Prostate gland (tissue), 2 donors: ENCODE measurements at regions not wholly inside any gene's neighbourhood (a gene's known extent, or its start where the extent isn't known, plus 50 kb on each side); places are given as distances from the start of the nearest gene placed in this dataset.

Experiments
- CTCF ChIP-seq, 4 experiments: fragments of 200-600 bp in 2 of 4; fragments of 450-650 bp in 2 of 4; sonication (generic) in 2 of 4; IDR thresholded peaks; 1 replicate in 3 of 4; 2 replicates in 1 of 4; pipeline ENCODE4 v1.5.1; 2016 to 2019; ENCODE audit warnings: antibody characterized with exemption in 4 of 4, mild to moderate bottlenecking in 2 of 4, moderate library complexity in 2 of 4
- POLR2A ChIP-seq: fragments of 450-650 bp; IDR thresholded peaks from one replicate; pipeline ENCODE4 v1.6.1; 2016; ENCODE audit warnings: antibody characterized with exemption, mild to moderate bottlenecking
- POLR2AphosphoS5 ChIP-seq: sonication (generic); formaldehyde crosslinking; IDR thresholded peaks from one replicate; pipeline ENCODE4 v1.6.1; 2017; ENCODE audit warnings: antibody characterized with exemption

- no peak for TF ChIP-seq CTCF (IDR thresholded peaks at IDR 0.05)
- TF ChIP-seq POLR2AphosphoS5 = no peak
- no peak for TF ChIP-seq POLR2A
Observed at GRCh38 chr13:33994826-33995502, 177.0 kb downstream of the RFC3 start.
